Mesenchymal stem cell (in vitro differentiated cells and primary cell): ENCODE measurements at regions not wholly inside any gene's neighbourhood (a gene's known extent, or its start where the extent isn't known, plus 50 kb on each side); places are given as distances from the start of the nearest gene placed in this dataset.
A peak's percentile ranks its signal among the peaks of the same experiment; 100 is the strongest.

Source experiments
- DNase-seq: peaks from one replicate; pipeline ENCODE4 v3.0.0-alpha.2; 2013
- H2AFZ ChIP-seq: one replicate; pipeline ENCODE4 v1.6.1; 2013; ENCODE audit warnings: low read depth, mild to moderate bottlenecking, control low read depth, inconsistent platforms, low read length, moderate library complexity
- H2AK5ac ChIP-seq: 2 replicates; pipeline ENCODE4 v1.6.1; 2013; ENCODE audit warnings: low read length, moderate library complexity, mild to moderate bottlenecking, inconsistent platforms; ENCODE audit not compliant: severe bottlenecking
- H2BK120ac ChIP-seq: one replicate; pipeline ENCODE4 v1.6.1; 2013; ENCODE audit warnings: low read depth, mild to moderate bottlenecking, inconsistent platforms, low read length, moderate library complexity
- H2BK12ac ChIP-seq, 2 experiments: one replicate each; pipeline ENCODE4 v1.6.1; 2013; ENCODE audit warnings: inconsistent platforms in 2 of 2, low read length in 2 of 2, mild to moderate bottlenecking in 2 of 2, moderate library complexity in 2 of 2, control low read depth in 1 of 2
- H2BK15ac ChIP-seq: one replicate; pipeline ENCODE4 v1.6.1; 2013; ENCODE audit warnings: mild to moderate bottlenecking, low read depth, inconsistent platforms; ENCODE audit not compliant: poor library complexity, severe bottlenecking
- H2BK5ac ChIP-seq: 2 replicates; pipeline ENCODE4 v1.6.1; 2013; ENCODE audit warnings: low read depth, mild to moderate bottlenecking, low read length, control low read depth, inconsistent platforms; ENCODE audit not compliant: poor library complexity, severe bottlenecking
- H3K14ac ChIP-seq, 2 experiments: one replicate each; pipeline ENCODE4 v1.6.1; 2013; ENCODE audit warnings: inconsistent platforms in 2 of 2, low read length in 2 of 2, control low read depth in 1 of 2, mild to moderate bottlenecking in 1 of 2, moderate library complexity in 1 of 2
- H3K18ac ChIP-seq, 2 experiments: one replicate each; pipeline ENCODE4 v1.6.1; 2013; ENCODE audit warnings: inconsistent platforms in 2 of 2, low read length in 2 of 2, control low read depth in 1 of 2, low read depth in 1 of 2, mild to moderate bottlenecking in 1 of 2
- H3K23ac ChIP-seq, 2 experiments: one replicate each; pipeline ENCODE4 v1.6.1; 2013; ENCODE audit warnings: inconsistent platforms in 2 of 2, low read length in 2 of 2, mild to moderate bottlenecking in 2 of 2, moderate library complexity in 2 of 2, control low read depth in 1 of 2
- H3K27ac ChIP-seq: 2 replicates; pipeline ENCODE4 v1.5.1; 2013; ENCODE audit warnings: mild to moderate bottlenecking, moderate library complexity, low read length, control low read depth, inconsistent platforms; ENCODE audit not compliant: poor library complexity, severe bottlenecking
- H3K27me3 ChIP-seq, 2 experiments: 2 replicates each; pipeline versions ENCODE4 v1.6.1 to v1.7.0; 2013; ENCODE audit warnings: low read length in 2 of 2, mild to moderate bottlenecking in 2 of 2, moderate library complexity in 2 of 2, control low read depth in 1 of 2, inconsistent platforms in 1 of 2; ENCODE audit not compliant: control insufficient read depth in 1 of 2, insufficient read depth in 1 of 2
- H3K36me3 ChIP-seq, 2 experiments: 2 replicates each; pipeline versions ENCODE4 v1.6.1 to v1.7.0; 2013; ENCODE audit warnings: low read length in 2 of 2, control low read depth in 1 of 2, inconsistent platforms in 1 of 2, low read depth in 1 of 2, mild to moderate bottlenecking in 1 of 2; ENCODE audit not compliant: insufficient read depth in 2 of 2, control insufficient read depth in 1 of 2
- H3K4ac ChIP-seq, 2 experiments: one replicate each; pipeline ENCODE4 v1.6.1; 2013; ENCODE audit warnings: inconsistent platforms in 2 of 2, low read length in 2 of 2, mild to moderate bottlenecking in 2 of 2, moderate library complexity in 2 of 2, control low read depth in 1 of 2, low read depth in 1 of 2
- H3K4me1 ChIP-seq: 2 replicates; pipeline ENCODE4 v1.6.1; 2013; ENCODE audit warnings: low read depth, low read length, control low read depth; ENCODE audit not compliant: control insufficient read depth, insufficient read depth
- H3K4me2 ChIP-seq: 2 replicates; pipeline ENCODE4 v1.6.1; 2013; ENCODE audit warnings: low read length, mild to moderate bottlenecking, inconsistent platforms; ENCODE audit not compliant: poor library complexity, severe bottlenecking
- H3K4me3 ChIP-seq, 2 experiments: 2 replicates each; pipeline versions ENCODE4 v1.5.1 to v1.7.0; 2013; ENCODE audit warnings: low read length in 2 of 2, mild to moderate bottlenecking in 2 of 2, control low read depth in 1 of 2, low read depth in 1 of 2; ENCODE audit not compliant: insufficient read depth in 1 of 2
- H3K79me1 ChIP-seq: replicated peaks from 2 replicates; pipeline ENCODE4 v1.6.1; 2013; ENCODE audit warnings: mild to moderate bottlenecking, control low read depth, low read length, inconsistent platforms; ENCODE audit not compliant: poor library complexity, severe bottlenecking
- H3K9ac ChIP-seq: 2 replicates; pipeline ENCODE4 v1.7.0; 2013; ENCODE audit warnings: mild to moderate bottlenecking, low read length, moderate library complexity
- H3K9me3 ChIP-seq: 2 replicates; pipeline ENCODE4 v1.7.0; 2013; ENCODE audit warnings: mild to moderate bottlenecking, low read length; ENCODE audit not compliant: control insufficient read depth
- H4K8ac ChIP-seq: one replicate; pipeline ENCODE4 v1.6.1; 2013; ENCODE audit warnings: inconsistent platforms, mild to moderate bottlenecking, low read length, moderate library complexity
- H4K91ac ChIP-seq: one replicate; pipeline ENCODE4 v1.6.1; 2013; ENCODE audit warnings: mild to moderate bottlenecking, low read length, inconsistent platforms
- WGBS: methylation state at CpG from one replicate; pipeline ENCODE4 v1.1.7; 2013; ENCODE audit warnings: mixed read lengths; 5-methylcytosine and 5-hydroxymethylcytosine counted together

GRCh38 chr12:58176296-58176869, 235.0 kb downstream of the ATP23 start:
- WGBS: 36% methylated on average over 7 of the region's 7 CpGs
- no peak overlapping the region for H3K18ac ChIP-seq
- no peak overlapping the region for H4K91ac ChIP-seq

DNA sequence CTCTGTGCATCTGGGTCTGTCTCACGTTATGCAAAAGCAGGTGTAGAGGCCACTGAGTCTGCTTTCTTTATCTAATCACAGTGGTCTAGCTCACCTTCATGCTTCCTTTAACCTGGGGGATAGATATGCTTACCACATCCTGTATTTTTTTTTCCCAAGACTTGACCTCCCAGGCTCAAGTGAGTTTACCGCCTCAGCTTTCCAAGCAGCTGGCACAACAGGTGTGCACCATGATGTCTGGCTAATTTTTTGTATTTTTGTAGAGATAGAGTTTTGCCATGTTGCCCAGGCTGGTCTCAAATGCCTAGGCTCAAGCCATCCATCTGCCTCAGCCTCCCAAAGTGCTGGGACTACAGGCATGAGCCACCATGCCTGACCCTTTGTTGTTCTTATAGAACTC, 236.0 kb downstream of the ATP23 start:
- H3K4me3 ChIP-seq: no peak overlapping the region
- H2BK15ac ChIP-seq: no peak overlapping the region
- H2AFZ ChIP-seq: no peak overlapping the region
- no peak overlapping the region for H3K23ac ChIP-seq
- H2BK5ac ChIP-seq: no peak overlapping the region
- no peak for DNase-seq
- H2AK5ac ChIP-seq: no peak overlapping the region
- H3K9me3 ChIP-seq: no peaks in the 10 kb centered on the region
- no peak overlapping the region for H2BK12ac ChIP-seq
- no peaks in the 10 kb centered on the region for H3K4me1 ChIP-seq
- no peak overlapping the region for H3K14ac ChIP-seq
- H3K79me1 ChIP-seq: no peaks in the 10 kb centered on the region
- no peak overlapping the region for H3K27ac ChIP-seq
- no peak overlapping the region for H3K4ac ChIP-seq
- H3K9ac ChIP-seq: no peak overlapping the region
- no peak overlapping the region for H4K91ac ChIP-seq
- H4K8ac ChIP-seq: no peak overlapping the region
- WGBS: 90% methylated on average over 2 of the region's 2 CpGs
- no peak overlapping the region for H3K18ac ChIP-seq
- H3K36me3 ChIP-seq: no peaks in the 10 kb centered on the region
- H2BK120ac ChIP-seq: no peak overlapping the region
- H3K4me2 ChIP-seq: no peak overlapping the region
- no peaks in the 10 kb centered on the region for H3K27me3 ChIP-seq

More at GRCh38 chr12:58176296-58176869, 235.0 kb downstream of the ATP23 start:
- H3K4ac ChIP-seq: no peak overlapping the region
- H3K36me3 ChIP-seq: no peaks in the 10 kb centered on the region
- H3K23ac ChIP-seq: no peak overlapping the region
- H2BK15ac ChIP-seq: no peak overlapping the region
- H2BK120ac ChIP-seq: no peak overlapping the region
- H2AFZ ChIP-seq: no peak overlapping the region
- no peaks in the 10 kb centered on the region for H3K9me3 ChIP-seq
- H3K4me3 ChIP-seq: no peak overlapping the region
- no peak overlapping the region for H3K27ac ChIP-seq
- H4K8ac ChIP-seq: no peak overlapping the region
- H3K4me2 ChIP-seq: no peak overlapping the region
- H3K79me1 ChIP-seq: no peaks in the 10 kb centered on the region
- no peak overlapping the region for H3K14ac ChIP-seq
- H2BK5ac ChIP-seq: no peak overlapping the region
- no peaks in the 10 kb centered on the region for H3K27me3 ChIP-seq
- no peak overlapping the region for H3K9ac ChIP-seq
- peak; percentile 35 for DNase-seq
- H2AK5ac ChIP-seq: no peak overlapping the region
- H2BK12ac ChIP-seq: no peak overlapping the region
- no peaks in the 10 kb centered on the region for H3K4me1 ChIP-seq

GRCh38 chr12:58184212-58184611, 242.8 kb downstream of the ATP23 start:
- Histone ChIP-seq H3K4me2 (no peak overlapping the region), H3K18ac (no peak overlapping the region), H3K14ac (no peak overlapping the region), H2BK12ac (no peak overlapping the region), H3K27me3 (no peaks in the 10 kb centered on the region), H2BK120ac (no peak overlapping the region), H3K27ac (no peak overlapping the region), H3K4me3 (no peak overlapping the region), H2AFZ (no peak overlapping the region), H2AK5ac (no peak overlapping the region), H2BK15ac (no peak overlapping the region), H3K9ac (no peak overlapping the region), H3K4me1 (no peaks in the 10 kb centered on the region), H3K23ac (no peak overlapping the region), H3K4ac (no peak overlapping the region), H4K91ac (no peak overlapping the region), H3K36me3 (no peaks in the 10 kb centered on the region), H4K8ac (no peak overlapping the region), H3K9me3 (peaks cover 8% of the 10 kb centered on the region), H3K79me1 (no peaks in the 10 kb centered on the region), H2BK5ac (no peak overlapping the region)
- no peak for DNase-seq

DNA sequence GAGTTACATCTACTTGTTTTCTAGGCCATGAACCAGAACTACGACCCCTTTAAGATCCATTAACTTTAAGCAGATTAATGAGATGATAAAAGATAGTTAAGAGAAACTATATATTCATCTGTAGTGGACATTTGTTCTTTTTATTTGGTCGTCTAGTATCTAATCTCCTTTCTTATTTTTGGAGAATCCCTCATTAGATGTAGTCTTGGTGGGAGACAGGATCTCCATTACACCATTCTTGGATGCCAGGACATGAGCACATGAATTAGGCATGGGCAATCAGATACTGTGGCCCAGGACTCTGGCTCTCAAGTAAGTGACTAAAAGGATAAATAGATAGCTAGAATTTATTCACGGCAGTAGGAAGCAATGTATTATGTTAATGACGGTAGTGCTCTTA, 245.0 kb downstream of the ATP23 start:
- no peaks in the 10 kb centered on the region for H3K4me1 ChIP-seq
- H4K91ac ChIP-seq: no peak overlapping the region
- H3K27me3 ChIP-seq: no peaks in the 10 kb centered on the region
- H3K9ac ChIP-seq: no peak overlapping the region
- H3K4me2 ChIP-seq: no peak overlapping the region
- H3K4me3 ChIP-seq: no peak overlapping the region
- H2BK120ac ChIP-seq: no peak overlapping the region
- peaks cover 8% of the 10 kb centered on the region for H3K9me3 ChIP-seq
- no peaks in the 10 kb centered on the region for H3K36me3 ChIP-seq
- H2BK5ac ChIP-seq: no peak overlapping the region
- WGBS: 100% methylated on average over 3 of the region's 4 CpGs
- H4K8ac ChIP-seq: no peak overlapping the region
- H2AK5ac ChIP-seq: no peak overlapping the region
- no peaks in the 10 kb centered on the region for H3K79me1 ChIP-seq
- no peak overlapping the region for H2BK15ac ChIP-seq
- no peak for DNase-seq
- H3K27ac ChIP-seq: no peak overlapping the region
- H3K18ac ChIP-seq: no peak overlapping the region
- H3K4ac ChIP-seq: no peak overlapping the region
- no peak overlapping the region for H2BK12ac ChIP-seq
- H3K23ac ChIP-seq: no peak overlapping the region
- H2AFZ ChIP-seq: no peak overlapping the region
- H3K14ac ChIP-seq: no peak overlapping the region
